AG04449 (cell line): ENCODE measurements at regions not wholly inside any gene's neighbourhood (a gene's known extent, or its start where the extent isn't known, plus 50 kb on each side); places are given as distances from the start of the nearest gene placed in this dataset.

Experiments
- CTCF ChIA-PET: fragments of 350-600 bp; formaldehyde crosslinking; extraction: SDS; loops from one replicate; lab custom pipeline; 2021; ENCODE audit warnings: antibody characterized with exemption; lab: Yijun Ruan, JAX
- POLR2A ChIA-PET: fragments of 400-600, 350-600 bp; formaldehyde crosslinking; extraction: SDS; loops from one replicate; lab custom pipeline; 2020; ENCODE audit warnings: antibody characterized with exemption, inconsistent platforms; lab: Yijun Ruan, JAX
- DNase-seq: peaks from one replicate; pipeline ENCODE4 v3.0.0-alpha.2; 2010; ENCODE audit warnings: low read depth, low spot score
- H3K4me3 ChIP-seq: 2 replicates; pipeline ENCODE4 v1.5.1; 2011; ENCODE audit warnings: low read depth, mild to moderate bottlenecking, control low read depth, low read length
- CTCF ChIP-seq: IDR thresholded peaks from one replicate; pipeline ENCODE4 v1.5.1; 2011; ENCODE audit warnings: mild to moderate bottlenecking, moderate library complexity, low read length, control low read depth, inconsistent platforms; ENCODE audit not compliant: insufficient read depth; ENCODE audit errors: missing control alignments

GRCh38 chr10:33937036-33937730 lies 602.7 kb upstream of the NRP1 start:
- ChIA-PET POLR2A (no interaction called here), CTCF (no interaction called here)
- H3K4me3 ChIP-seq, result no peak overlapping the region
- no peak for TF ChIP-seq CTCF
- DNase-seq, result no peak

- no peak for DNase-seq
- no peak for TF ChIP-seq CTCF
- CTCF ChIA-PET, result no interaction called here
- POLR2A ChIA-PET, result no interaction called here
- no peak overlapping the region for H3K4me3 ChIP-seq
Measured at GRCh38 chr10:33935350-33935749, 600.9 kb upstream of the NRP1 start.

- H3K4me3 ChIP-seq, result no peak overlapping the region
- no peak for DNase-seq
- TF ChIP-seq CTCF, result no peak
- ChIA-PET CTCF (no interaction called here), POLR2A (no interaction called here)
Measured at GRCh38 chr10:33930079-33930478, 595.6 kb upstream of the NRP1 start.

- DNase-seq, result no peak
- CTCF ChIA-PET, result no interaction called here
- TF ChIP-seq CTCF, result no peak
Measured at GRCh38 chr10:33927347-33927746, 592.9 kb upstream of the NRP1 start.

GRCh38 chr10:33921970-33922605 lies 587.6 kb upstream of the NRP1 start:
- ChIA-PET POLR2A (no interaction called here), CTCF (no interaction called here)
- no peak for TF ChIP-seq CTCF
- no peak for DNase-seq
- H3K4me3 ChIP-seq, result no peak overlapping the region

More at GRCh38 chr10:33927347-33927746, 592.9 kb upstream of the NRP1 start:
- POLR2A ChIA-PET, result no interaction called here
- H3K4me3 ChIP-seq, result no peak overlapping the region

GRCh38 chr10:33920351-33920750 lies 585.9 kb upstream of the NRP1 start:
- ChIA-PET POLR2A (no interaction called here), CTCF (no interaction called here)
- no peak overlapping the region for H3K4me3 ChIP-seq
- no peak for DNase-seq
- TF ChIP-seq CTCF, result no peak
